GM15510 (cell line): ENCODE measurements at regions not wholly inside any gene's neighbourhood (a gene's known extent, or its start where the extent isn't known, plus 50 kb on each side); places are given as distances from the start of the nearest gene placed in this dataset.

Source experiments
- POLR2A ChIP-seq: IDR thresholded peaks from 3 replicates; pipeline ENCODE4 v1.6.1; 2011; ENCODE audit warnings: borderline replicate concordance; ENCODE audit not compliant: insufficient read length; ENCODE audit errors: extremely low read depth

- TF ChIP-seq POLR2A = no peak
Observed at GRCh38 chr9:124084087-124084486, 72.5 kb downstream of the LHX2 start.

DNA sequence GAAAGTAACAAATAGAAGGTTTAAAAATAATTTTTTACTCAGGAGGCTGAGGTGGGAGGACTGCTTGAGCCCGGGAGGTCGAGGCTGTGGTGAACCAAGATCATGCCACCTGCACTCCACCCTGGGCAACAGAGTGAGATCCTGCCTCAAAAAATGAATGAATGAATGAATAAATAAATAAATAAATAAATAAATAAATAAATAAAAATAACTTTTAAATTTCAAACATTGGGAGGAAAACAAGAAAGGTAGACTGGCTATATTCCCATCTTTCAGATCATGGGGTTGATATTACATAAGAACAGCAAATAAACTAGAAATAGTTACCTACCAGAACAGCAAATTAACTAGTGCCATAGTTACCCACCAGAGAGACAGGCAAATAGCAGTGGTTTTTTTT, 75.7 kb downstream of the LHX2 start:
- TF ChIP-seq POLR2A = no peak

DNA sequence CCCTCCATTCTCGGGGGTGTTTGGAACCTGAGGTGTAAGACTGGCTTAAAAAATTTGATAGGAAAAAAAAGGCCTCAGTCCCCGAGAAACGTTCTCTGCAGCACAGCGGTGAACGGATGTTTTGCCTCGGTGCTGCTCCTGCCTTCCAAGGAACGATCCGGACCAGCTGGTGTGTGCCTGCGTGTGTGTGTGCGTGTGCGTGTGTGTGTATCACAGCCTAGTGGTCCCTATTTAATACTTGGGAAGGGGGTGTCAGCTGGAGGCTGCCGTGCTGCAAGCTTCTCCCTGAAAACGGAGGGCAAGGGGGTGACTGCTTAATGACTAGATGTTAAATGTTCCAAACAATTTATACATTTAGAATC, 76.9 kb downstream of the LHX2 start:
- no peak for TF ChIP-seq POLR2A

GRCh38 chr9:124098141-124098905, 86.8 kb downstream of the LHX2 start:
- TF ChIP-seq POLR2A = no peak

- TF ChIP-seq POLR2A = no peak
Observed at GRCh38 chr9:124099860-124100259, 88.3 kb downstream of the LHX2 start.

DNA sequence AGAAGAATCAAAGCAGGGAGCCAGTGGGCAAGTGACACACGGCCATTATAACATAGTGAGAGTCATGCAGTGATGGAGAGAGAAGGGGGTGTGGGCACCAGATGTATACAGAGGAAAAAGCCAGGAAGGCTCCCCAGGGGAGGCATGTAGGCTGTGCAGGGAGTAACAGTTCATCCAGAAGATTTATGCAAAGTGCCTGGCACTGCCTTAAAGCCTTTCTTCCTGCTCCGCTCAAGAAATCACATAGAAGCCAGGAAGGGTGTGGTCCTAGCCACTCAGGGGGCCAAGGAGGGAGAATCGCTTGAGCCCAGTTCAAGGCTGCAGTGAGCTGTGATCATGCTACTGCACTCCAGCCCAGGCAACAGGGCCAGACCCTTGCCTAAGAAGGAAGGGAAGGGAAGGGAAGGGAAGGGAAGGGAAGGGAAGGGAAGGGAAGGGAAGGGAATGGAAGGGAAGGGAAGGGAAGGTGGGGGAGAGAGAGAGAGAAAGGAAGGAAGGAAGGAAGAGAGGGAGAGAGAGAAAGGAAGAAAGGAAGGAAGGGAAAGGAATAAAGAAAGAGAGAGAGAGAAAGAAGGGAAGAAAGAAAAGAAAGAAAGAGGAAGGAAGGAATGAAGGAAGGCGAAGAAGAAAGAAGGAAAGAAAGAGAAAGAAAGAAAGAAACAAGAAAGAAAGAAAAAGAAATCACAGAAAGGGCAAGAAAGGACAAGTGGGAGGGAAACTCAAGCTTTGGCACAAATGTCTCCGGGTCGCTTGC, 89.8 kb downstream of the LHX2 start:
- TF ChIP-seq POLR2A = no peak

DNA sequence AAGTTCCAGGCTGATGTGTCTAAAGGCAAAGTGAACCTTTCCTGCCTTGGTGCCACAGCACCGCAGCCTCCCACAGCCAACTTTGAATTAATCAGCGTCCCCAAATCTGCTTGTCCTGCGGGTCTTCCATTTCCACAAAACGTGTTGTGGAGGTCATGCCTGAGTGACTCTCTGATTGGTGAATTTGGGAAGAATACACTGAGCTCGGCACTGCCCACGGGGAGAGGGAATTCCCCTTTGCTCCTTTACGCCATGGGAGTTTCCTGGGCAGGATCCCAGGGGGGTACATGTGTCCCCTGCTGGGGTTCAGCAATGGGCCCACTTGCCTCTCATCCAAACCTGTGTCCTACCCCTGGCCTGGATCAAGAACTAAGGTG, 90.4 kb downstream of the LHX2 start:
- no peak for TF ChIP-seq POLR2A

GRCh38 chr9:124102363-124102762, 90.8 kb downstream of the LHX2 start:
- TF ChIP-seq POLR2A = no peak

GRCh38 chr9:124105266-124105665, 93.7 kb downstream of the LHX2 start:
- no peak for TF ChIP-seq POLR2A

DNA sequence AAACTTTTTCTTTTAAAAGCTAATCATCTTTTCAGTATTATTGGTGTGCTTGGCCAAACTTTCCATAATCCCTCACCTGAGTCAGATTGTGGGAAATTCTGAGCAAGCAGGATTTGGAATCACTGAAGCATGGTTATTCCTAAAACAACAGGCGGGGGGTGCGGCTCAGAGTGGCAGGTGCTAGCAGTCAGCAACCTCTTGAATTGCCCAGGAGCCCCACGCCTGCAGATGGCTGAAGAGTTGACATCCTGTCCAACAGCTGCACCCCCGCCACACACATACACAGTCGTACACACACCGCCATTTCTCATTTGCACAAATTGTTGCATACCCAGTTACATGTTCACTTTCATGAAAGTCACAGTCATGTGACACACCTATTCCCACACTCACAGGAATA, 96.6 kb downstream of the LHX2 start:
- TF ChIP-seq POLR2A = no peak

DNA sequence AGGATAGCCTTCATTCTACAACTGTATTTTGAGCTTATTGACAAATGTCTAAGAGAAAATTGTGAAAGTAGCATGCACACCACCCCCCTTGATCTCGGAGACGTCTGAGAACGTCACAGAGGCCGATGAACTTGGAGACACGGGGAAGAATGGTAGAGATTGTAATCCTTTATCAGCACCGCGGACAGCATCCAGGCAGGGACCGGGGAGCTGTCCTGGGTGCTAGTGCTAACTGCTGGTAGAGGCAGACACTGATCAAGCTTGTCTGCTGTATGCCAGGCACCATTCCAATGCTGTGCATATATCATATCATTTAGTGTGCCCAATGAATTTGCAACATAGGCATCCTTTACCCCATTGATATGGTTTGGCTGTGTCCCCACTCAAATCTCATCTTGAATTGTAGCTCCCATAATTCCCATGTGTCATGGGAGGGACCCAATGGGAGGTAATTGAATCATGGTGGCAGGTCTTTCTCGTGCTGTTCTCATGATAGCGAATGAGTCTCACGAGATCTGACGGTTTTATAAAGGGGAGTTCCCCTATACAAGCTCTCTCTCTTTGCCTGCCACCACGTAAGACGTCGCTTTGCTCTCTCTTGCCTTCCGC, 98.8 kb downstream of the LHX2 start:
- no peak for TF ChIP-seq POLR2A

DNA sequence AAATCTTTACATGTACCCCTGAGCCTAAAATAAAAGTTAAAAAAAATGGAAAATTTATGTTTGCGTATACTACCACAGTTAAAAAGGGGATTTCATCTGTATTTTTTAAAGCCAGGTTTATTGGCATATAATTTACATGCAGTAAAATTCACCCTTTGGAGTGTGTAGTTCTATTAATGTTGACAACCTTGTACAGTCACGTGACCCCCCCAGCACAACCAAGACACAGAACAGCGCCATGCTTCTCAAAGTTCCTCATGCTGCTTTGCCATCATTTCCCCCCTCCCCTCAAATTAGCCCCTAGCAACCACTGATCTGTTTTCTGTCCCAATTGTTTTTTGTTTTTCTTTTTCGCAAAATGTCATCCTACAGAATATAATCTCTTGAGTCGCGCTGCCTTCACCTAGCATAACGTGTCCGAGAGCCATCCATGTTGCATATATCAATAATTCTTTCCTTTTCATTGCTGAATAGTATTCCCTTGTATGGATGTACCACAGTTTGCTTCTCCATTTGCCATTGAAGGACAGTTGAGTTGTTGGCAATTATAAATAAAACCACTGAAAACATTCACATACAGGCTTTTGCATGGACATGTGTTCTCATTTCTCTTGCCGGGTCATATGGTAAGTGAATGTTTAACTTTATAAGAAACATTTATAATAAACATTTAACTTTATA, 105.3 kb downstream of the LHX2 start:
- no peak for TF ChIP-seq POLR2A

DNA sequence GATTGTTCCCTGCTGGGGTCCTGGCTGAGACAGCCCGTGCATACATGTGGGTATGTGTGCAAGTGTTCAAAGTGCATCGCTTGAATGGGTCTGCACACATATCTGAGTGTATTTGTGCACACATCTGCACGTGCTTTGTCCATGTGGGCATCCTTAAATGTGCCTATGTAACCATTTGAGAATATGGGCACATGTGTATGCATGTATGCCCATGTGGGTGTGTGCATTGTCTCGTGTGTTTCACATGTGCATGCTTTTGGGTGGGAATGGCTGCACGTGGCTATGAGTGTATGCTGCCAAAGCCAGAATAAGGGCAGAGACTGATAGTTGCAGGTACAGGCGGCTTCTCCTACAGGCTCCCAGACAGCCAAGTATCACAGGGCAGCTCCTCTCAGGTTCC, 107.3 kb downstream of the LHX2 start:
- no peak for TF ChIP-seq POLR2A

DNA sequence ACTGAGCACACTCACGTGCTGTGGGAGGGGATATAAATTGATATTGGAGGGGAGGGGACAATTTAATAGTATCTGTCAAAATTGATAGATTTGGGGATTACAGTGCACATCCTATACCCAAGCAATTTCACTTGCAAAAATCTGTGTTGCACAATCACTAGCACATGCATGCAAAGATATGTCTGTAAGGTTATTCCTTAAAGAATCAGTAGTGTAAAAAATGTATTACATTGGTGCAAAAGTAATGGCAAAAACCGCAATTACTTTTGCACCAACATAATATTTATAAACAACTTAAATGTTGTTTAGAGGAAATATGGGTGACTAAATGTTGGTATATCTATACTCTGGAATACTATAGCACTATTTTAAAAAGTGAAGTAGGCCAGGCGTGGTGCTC, 108.7 kb downstream of the LHX2 start:
- no peak for TF ChIP-seq POLR2A

DNA sequence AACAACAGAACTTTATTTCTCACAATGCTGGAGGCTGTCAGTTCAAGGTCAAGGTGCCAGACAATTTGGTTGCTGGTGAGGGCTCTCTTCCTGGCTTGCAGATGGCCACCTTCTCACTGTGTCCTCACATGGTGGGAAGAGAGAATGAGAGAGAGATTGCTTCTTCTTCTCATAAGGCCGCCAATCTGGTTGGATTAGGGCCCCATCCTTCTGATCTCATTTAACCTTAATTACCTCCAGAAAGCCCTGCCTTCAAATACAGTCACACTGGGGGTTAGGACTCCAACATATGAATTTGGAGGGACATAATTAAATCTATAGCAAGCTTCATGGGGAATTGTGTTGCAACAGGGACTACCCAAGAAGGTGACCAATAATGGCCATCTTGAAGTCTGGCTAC, 110.2 kb downstream of the LHX2 start:
- no peak for TF ChIP-seq POLR2A
